ENCODE measurements at regions not wholly inside any gene's neighbourhood (a gene's known extent, or its start where the extent isn't known, plus 50 kb on each side); places are given as distances from the start of the nearest gene placed in this dataset.

DNA sequence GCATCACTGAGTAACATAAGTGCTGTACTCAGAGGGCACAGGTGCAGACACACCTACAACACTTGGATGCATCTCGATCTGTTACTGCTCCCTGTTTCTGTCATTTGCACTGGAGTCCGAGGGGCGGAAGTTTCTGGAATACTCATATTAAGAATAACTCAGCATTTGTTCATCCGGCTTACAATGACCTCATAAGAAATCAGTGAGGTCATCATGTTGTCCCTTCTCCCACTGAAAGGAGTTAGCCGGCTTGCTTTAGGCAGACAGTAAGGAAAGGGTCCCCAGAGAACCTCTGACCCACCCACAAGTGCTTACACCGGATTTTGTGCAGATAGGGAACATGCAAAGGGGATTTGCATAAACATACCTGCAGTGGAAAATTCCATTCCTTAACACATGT lies 344.7 kb downstream of the HAPSTR1 start:
- TF ChIP-seq POLR2AphosphoS5 (IDR thresholded peaks at IDR 0.05; ENCODE audit: insufficient read depth, low read depth, low read length) (no peak), EZH2 (IDR thresholded peaks at IDR 0.05; ENCODE audit: borderline replicate concordance, low read depth, low read length, severe bottlenecking) (no peak)
- TF ChIP-seq, protein P1, sequence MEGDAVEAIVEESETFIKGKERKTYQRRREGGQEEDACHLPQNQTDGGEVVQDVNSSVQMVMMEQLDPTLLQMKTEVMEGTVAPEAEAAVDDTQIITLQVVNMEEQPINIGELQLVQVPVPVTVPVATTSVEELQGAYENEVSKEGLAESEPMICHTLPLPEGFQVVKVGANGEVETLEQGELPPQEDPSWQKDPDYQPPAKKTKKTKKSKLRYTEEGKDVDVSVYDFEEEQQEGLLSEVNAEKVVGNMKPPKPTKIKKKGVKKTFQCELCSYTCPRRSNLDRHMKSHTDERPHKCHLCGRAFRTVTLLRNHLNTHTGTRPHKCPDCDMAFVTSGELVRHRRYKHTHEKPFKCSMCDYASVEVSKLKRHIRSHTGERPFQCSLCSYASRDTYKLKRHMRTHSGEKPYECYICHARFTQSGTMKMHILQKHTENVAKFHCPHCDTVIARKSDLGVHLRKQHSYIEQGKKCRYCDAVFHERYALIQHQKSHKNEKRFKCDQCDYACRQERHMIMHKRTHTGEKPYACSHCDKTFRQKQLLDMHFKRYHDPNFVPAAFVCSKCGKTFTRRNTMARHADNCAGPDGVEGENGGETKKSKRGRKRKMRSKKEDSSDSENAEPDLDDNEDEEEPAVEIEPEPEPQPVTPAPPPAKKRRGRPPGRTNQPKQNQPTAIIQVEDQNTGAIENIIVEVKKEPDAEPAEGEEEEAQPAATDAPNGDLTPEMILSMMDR (IDR thresholded peaks at IDR 0.05; ENCODE audit: extremely low read depth in 1 of 2, insufficient read depth in 1 of 2, low read depth in 1 of 2, low read length in 2 of 2): no peak
